SU-DHL-6 (cell line): ENCODE measurements at regions not wholly inside any gene's neighbourhood (a gene's known extent, or its start where the extent isn't known, plus 50 kb on each side); places are given as distances from the start of the nearest gene placed in this dataset.

ENCODE experiments used
- CTCF ChIP-seq: fragments of 200-600 bp; sonication (generic); IDR thresholded peaks from one replicate; pipeline ENCODE4 v1.5.1; 2017; ENCODE audit warnings: antibody characterized with exemption, mild to moderate bottlenecking, low read length, moderate library complexity; ENCODE audit not compliant: insufficient read depth, poor library complexity, severe bottlenecking
- EZH2phosphoT487 ChIP-seq: fragments of 200-600 bp; sonication (generic), shearing (Covaris generic); conservative IDR thresholded peaks from 2 replicates; pipeline ENCODE4 v1.6.1; 2018; ENCODE audit warnings: mild to moderate bottlenecking, antibody characterized with exemption, low read length, moderate library complexity, mixed read lengths

DNA sequence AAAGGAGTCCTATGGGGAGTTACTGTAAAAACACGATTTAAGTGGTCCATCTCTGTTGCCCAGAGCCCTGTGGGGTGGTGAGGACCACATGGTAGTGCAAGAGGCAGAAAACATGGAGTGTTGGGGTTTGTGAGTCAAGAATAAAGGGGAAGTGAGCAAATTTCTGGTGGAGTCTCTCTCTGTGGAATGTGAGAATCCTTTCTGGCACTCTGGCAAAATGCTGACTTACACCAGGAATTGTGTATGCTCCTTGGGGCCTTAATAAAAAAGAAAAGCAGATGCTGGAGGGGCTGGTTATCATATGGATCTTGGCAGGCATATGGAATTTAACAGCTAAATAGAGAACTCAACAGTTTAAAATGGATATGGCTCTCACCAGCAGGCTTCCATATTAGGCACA, 486.0 kb downstream of the TNS3 start:
- TF ChIP-seq CTCF, result no peak
- TF ChIP-seq EZH2phosphoT487, result no peak
